HG02588 (cell line): ENCODE measurements at regions not wholly inside any gene's neighbourhood (a gene's known extent, or its start where the extent isn't known, plus 50 kb on each side); places are given as distances from the start of the nearest gene placed in this dataset.

Experiments
- ATAC-seq: cut with Tn5 transposase; IDR thresholded peaks from one replicate; pipeline ENCODE4 v1.9.1; 2021; ENCODE audit warnings: mild to moderate bottlenecking, moderate library complexity; ENCODE audit not compliant: unreplicated experiment

DNA sequence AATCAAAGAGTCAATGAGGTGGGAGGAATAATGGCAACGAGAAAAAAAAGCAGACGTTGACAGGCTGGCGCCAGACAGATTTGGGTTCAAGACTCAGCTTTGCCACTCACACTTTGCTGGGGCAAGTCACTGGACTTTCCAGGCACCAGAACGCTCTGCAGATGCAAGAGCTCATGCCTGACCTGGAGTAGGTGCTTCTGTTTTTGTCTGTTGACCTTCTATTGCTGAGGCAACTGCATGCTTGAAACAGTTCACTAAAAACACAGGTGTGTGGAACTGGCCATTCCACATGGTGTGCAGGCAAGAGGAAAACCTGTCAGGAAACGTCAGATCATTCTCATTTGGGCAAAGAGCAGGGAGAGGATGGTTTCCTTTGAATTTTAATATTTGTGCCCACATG, 161.2 kb upstream of the SMIM23 start:
- ATAC-seq, result no peak

- ATAC-seq, result no peak
Measured at GRCh38 chr5:171625646-171626045, 160.0 kb upstream of the SMIM23 start.

DNA sequence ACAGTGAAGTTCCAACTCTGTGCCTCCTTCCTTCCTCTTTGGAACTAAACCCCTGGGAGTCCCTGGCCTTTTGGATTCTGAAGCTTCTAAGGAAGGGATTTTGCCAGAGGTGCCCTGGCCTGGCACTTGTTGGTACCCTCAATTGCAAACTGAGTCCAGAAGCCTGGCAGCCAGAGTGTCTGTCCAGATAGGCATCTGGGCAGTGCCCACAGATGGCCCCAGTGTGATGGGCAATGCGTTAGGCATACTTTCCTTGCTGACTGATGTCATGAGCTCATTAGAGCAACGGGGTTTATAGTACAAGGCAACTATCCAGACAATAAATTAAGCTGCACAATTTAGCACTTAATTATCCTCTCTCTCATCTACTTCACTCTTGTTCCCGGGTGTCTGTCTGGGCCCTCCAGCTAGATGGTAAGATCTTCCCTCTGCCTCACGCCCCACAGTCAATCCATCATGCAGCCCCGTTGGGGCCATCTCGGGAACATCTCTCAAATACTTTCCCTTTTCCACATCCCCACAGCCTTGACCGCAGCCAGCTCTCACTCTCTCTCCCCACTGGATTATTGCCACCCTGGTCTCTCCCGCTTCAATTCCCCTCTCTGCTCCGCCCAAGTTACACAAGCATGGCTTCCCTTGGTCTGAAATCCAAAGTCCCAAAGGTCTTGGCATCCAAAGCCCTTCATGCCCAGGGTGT, 157.5 kb upstream of the SMIM23 start:
- ATAC-seq, result no peak

GRCh38 chr5:171628633-171628974, 157.0 kb upstream of the SMIM23 start:
- no peak for ATAC-seq

GRCh38 chr5:171629221-171629620, 156.4 kb upstream of the SMIM23 start:
- no peak for ATAC-seq

DNA sequence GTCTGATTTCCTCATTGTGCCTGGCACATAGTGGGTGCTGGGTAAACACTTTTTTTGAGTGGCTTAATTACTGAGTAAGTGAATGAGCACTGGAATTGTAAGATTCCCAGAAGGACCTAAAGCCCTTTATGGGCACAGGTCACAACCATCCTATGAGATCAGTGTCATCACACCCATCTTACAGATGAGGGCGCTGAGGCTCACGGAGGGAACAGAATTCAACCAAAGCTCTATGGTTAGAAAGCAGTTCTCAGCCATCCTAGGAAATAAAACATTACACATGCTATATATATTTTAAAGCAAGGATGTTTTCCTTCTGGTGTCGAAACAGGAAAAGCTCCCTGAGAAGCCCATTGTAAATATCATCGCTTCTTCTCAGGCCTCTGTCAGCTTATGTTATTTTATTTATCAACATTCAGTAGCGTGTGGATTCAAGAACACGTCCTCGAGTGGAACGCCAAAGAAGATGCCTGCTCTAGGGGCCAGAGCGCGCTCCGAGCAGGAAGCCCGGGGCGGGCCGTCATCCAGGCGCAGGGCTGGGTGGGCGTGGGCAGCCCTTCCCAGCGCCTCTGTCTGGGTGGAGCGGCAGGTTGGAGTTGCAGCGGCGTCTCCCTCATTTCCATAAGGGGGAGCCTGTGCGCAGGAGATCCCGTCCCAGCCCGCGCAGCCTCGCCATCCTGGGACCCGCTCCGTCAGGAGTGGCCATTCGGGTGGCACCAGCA, 155.8 kb upstream of the SMIM23 start:
- no peak for ATAC-seq

GRCh38 chr5:171630350-171631065, 155.1 kb upstream of the SMIM23 start:
- no peak for ATAC-seq

GRCh38 chr5:171632616-171633015, 153.0 kb upstream of the SMIM23 start:
- ATAC-seq, result no peak

DNA sequence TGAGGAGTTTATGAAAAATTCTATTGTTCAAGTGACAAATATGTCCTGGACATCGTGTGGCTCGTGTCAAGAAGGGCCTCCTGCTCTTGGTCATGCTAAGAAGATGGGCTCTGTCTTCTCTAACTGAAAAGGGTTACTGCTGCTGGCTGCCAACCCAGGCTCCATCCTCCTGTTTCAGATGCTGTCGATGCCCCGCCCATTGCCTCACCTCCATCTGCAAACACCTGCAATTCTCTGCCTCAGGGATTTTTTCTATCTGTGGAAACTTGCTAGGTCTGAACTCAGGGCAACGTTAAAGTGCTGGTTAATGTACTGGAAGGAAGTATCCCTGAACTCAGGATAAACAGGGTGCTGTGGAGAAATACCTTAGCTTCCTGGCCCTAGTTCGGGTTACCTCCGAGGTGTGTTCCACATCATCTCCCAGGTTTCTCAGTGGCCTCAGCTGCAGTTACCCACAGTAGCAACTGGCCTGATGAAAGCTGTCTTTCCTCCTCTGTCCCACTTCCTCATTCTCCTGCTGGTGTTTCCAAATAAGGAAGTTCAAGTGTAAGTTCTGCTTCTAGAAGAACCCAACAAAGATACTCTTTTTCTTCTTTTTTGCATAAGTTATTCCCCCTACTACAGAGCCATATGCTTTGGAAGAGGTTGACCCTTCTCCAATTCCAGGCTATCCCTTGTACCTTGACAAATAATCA, 151.7 kb upstream of the SMIM23 start:
- peak; percentile 66 for ATAC-seq

GRCh38 chr5:171634511-171634910, 151.1 kb upstream of the SMIM23 start:
- peak; percentile 11 for ATAC-seq

GRCh38 chr5:171635028-171635427, 150.6 kb upstream of the SMIM23 start:
- ATAC-seq, result no peak

GRCh38 chr5:171635561-171636245, 149.9 kb upstream of the SMIM23 start:
- ATAC-seq, result no peak

GRCh38 chr5:171637811-171638210, 147.8 kb upstream of the SMIM23 start:
- no peak for ATAC-seq

- no peak for ATAC-seq
Measured at GRCh38 chr5:171639205-171639621, 146.4 kb upstream of the SMIM23 start.

- no peak for ATAC-seq
Measured at GRCh38 chr5:171639966-171640365, 145.7 kb upstream of the SMIM23 start.

GRCh38 chr5:171640480-171640879, 145.1 kb upstream of the SMIM23 start:
- no peak for ATAC-seq

DNA sequence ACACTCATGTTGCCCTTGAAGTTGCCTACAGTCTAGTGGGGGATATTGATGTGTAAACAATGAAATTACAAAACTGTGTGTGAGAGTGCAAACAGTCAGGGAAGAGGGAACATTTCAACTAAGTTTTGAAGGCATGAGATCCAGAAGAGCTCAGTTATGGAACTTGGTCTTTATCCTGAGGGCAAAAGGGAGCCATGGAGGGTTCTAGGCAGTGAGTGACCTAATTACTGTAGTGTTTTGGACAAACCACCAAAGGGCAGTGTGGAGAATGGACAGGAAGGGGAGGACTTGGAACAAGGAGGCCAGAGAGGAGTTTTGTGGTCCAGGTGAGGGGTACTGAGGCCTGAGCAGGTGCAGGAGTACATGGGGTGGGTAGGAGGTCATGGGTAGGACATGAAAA, 143.7 kb upstream of the SMIM23 start:
- ATAC-seq, result no peak

DNA sequence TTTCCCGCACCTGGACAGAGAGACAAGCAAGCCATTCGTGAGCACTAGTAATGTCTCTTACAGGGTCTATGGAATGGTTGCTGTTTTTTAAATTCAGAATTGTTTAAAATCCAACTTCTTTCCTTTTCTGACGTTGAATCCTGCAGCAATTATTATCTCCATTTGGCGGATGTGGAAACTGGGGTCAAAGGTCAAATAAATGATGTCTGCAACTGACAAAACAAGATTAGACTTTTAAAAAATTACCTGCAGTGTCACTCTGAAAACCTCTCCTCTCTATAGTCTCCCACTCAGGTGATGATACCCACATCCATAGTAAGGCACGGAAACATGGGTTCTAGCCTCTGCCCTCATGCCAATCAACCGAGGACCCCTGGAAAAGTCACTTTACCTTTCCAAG, 142.7 kb upstream of the SMIM23 start:
- ATAC-seq, result no peak

- no peak for ATAC-seq
Measured at GRCh38 chr5:171644536-171644935, 141.1 kb upstream of the SMIM23 start.

DNA sequence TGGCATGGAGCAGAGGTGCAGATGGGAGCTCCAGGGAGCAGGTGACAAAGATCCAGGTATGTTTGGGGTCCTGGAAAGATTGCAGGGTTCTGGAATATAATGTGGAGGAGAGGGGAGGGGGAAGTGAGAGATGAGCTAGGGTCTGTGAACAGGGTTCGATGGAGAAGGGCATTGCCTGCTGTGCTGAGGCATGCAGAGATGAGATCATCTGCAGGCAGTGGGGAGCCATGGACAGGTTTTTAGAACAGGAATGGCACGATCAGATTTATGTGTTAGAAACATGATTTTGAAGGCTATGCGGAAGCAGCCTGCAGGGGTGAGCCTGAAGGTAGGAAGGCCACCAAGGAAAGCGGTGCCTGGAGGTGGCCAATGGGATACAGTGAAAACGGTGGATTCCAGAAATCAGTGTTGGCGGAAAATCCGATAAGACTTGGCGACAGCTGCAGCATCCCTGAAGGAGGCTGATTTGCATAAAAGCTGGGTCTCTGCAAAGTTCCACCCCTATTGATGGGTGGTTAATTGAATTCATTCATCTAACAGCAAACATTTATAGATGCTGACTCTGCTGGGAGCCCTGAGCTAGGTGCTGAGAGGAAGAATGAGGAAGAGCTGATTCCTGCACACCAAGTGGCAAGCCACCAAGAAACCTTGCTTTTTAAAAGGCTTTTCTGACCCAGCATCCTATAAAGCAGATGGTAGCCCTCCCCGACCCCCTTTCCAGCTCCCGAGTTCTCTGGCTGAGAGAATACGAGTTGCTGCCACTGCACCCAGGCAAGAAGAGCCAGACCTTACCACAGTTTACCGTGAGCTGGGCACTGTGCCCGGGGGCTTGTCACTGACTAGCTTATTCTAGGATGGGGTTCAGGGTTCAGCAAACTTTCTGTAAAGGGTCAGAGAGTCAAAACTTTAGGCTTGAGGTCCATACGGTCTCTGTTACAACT, 139.2 kb upstream of the SMIM23 start:
- ATAC-seq, result no peak
